HG03354 (cell line): ENCODE measurements at regions not wholly inside any gene's neighbourhood (a gene's known extent, or its start where the extent isn't known, plus 50 kb on each side); places are given as distances from the start of the nearest gene placed in this dataset.

Experiments
- ATAC-seq: cut with Tn5 transposase; IDR thresholded peaks from one replicate; pipeline ENCODE4 v1.9.1; 2021; ENCODE audit warnings: mild to moderate bottlenecking; ENCODE audit not compliant: unreplicated experiment, poor library complexity, severe bottlenecking

- ATAC-seq, result no peak
Observed at GRCh38 chr10:36358736-36359135, 716.6 kb upstream of the FZD8 start.

GRCh38 chr10:36354633-36355032, 712.5 kb upstream of the FZD8 start:
- no peak for ATAC-seq

GRCh38 chr10:36351159-36351558, 709.1 kb upstream of the FZD8 start:
- no peak for ATAC-seq

- no peak for ATAC-seq
Observed at GRCh38 chr10:36349445-36350078, 707.5 kb upstream of the FZD8 start.

- no peak for ATAC-seq
Observed at GRCh38 chr10:36345807-36346206, 703.7 kb upstream of the FZD8 start.

GRCh38 chr10:36345175-36345533, 703.1 kb upstream of the FZD8 start:
- ATAC-seq, result no peak

GRCh38 chr10:36344240-36345174, 702.4 kb upstream of the FZD8 start:
- ATAC-seq, result no peak

GRCh38 chr10:36342781-36343180, 700.7 kb upstream of the FZD8 start:
- no peak for ATAC-seq

GRCh38 chr10:36341471-36341870, 699.4 kb upstream of the FZD8 start:
- ATAC-seq, result no peak

- ATAC-seq, result no peak
Observed at GRCh38 chr10:36336315-36336714, 694.2 kb upstream of the FZD8 start.

- no peak for ATAC-seq
Observed at GRCh38 chr10:36333446-36333845, 691.4 kb upstream of the FZD8 start.

GRCh38 chr10:36332926-36333325, 690.8 kb upstream of the FZD8 start:
- ATAC-seq, result no peak

- ATAC-seq, result no peak
Observed at GRCh38 chr10:36331121-36331520, 689.0 kb upstream of the FZD8 start.

- no peak for ATAC-seq
Observed at GRCh38 chr10:36325815-36326214, 683.7 kb upstream of the FZD8 start.

- no peak for ATAC-seq
Observed at GRCh38 chr10:36324831-36325230, 682.7 kb upstream of the FZD8 start.

- no peak for ATAC-seq
Observed at GRCh38 chr10:36313142-36313541, 671.0 kb upstream of the FZD8 start.

GRCh38 chr10:36303896-36304295, 661.8 kb upstream of the FZD8 start:
- no peak for ATAC-seq

- no peak for ATAC-seq
Observed at GRCh38 chr10:36302086-36302485, 660.0 kb upstream of the FZD8 start.

GRCh38 chr10:36301539-36301938, 659.4 kb upstream of the FZD8 start:
- ATAC-seq, result no peak

GRCh38 chr10:36301139-36301538, 659.0 kb upstream of the FZD8 start:
- ATAC-seq, result no peak

- no peak for ATAC-seq
Observed at GRCh38 chr10:36283827-36284226, 641.7 kb upstream of the FZD8 start.
